ENCODE measurements at regions not wholly inside any gene's neighbourhood (a gene's known extent, or its start where the extent isn't known, plus 50 kb on each side); places are given as distances from the start of the nearest gene placed in this dataset.

DNA sequence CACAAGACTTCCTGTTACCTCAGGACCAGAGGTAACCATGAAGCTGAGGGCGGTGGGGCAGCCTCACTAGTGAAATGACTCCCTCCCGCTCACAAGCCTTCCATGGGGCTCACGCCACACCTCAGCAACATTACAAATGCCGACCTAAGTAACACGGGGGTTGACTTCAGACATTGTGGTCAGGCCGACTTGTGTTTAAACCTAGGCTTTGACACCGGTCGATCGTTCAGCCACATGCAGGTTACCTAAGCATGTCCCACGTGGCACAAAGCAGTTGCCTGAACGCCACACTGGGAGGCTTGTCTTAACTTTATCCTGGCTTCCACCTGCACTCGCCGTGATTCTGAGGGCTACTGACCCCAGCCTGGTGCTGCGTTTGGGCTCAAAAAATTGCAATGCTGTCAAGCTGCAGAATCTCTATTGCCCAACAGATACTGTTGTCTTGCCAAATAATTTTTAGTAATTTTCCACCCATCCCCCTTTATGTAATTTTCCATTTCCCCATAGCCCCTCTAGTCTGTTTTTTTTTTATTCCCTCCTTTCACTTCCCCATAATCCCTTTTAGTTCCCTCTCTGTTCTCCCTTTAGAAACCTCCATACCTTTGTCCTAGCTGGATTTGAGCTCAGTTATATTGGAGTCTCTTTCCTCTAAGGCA, 158.6 kb upstream of the RGMA start:
- TF ChIP-seq POLR2A (IDR thresholded peaks at IDR 0.05) = no peak
- TF ChIP-seq, protein P1, sequence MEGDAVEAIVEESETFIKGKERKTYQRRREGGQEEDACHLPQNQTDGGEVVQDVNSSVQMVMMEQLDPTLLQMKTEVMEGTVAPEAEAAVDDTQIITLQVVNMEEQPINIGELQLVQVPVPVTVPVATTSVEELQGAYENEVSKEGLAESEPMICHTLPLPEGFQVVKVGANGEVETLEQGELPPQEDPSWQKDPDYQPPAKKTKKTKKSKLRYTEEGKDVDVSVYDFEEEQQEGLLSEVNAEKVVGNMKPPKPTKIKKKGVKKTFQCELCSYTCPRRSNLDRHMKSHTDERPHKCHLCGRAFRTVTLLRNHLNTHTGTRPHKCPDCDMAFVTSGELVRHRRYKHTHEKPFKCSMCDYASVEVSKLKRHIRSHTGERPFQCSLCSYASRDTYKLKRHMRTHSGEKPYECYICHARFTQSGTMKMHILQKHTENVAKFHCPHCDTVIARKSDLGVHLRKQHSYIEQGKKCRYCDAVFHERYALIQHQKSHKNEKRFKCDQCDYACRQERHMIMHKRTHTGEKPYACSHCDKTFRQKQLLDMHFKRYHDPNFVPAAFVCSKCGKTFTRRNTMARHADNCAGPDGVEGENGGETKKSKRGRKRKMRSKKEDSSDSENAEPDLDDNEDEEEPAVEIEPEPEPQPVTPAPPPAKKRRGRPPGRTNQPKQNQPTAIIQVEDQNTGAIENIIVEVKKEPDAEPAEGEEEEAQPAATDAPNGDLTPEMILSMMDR (IDR thresholded peaks at IDR 0.05 in 4 of 5, conservative IDR thresholded peaks at IDR 0.05 in 1 of 5) = no peak

Measured in gastrocnemius medialis (tissue), 4 donors.